K562 (cell line): ENCODE measurements at regions not wholly inside any gene's neighbourhood (a gene's known extent, or its start where the extent isn't known, plus 50 kb on each side); places are given as distances from the start of the nearest gene placed in this dataset.

Source experiments
- ATAC-seq: fragments of 200-7000 bp; cut with Tn5 transposase; 3 replicates; pipeline ENCODE4 v1.9.1; 2020; ENCODE audit warnings: moderate library complexity
- BruUV-seq: library from RNA; stranded (reverse); fragments of 400-500 nt; replicated peaks from 2 replicates; lab custom pipeline; 2021; lab: Mats Ljungman, UMichigan
- CTCF ChIA-PET: fragments of 300-600 bp; formaldehyde crosslinking; extraction: SDS; loops from one replicate; lab custom pipeline; 2021; ENCODE audit warnings: low intra/inter-chr PET ratio; lab: Yijun Ruan, JAX
- POLR2A ChIA-PET: fragments of 300-600, 350-650 bp; sonication (Branson Sonifier 250); formaldehyde crosslinking; extraction: SDS; loops from one replicate; lab custom pipeline; 2021; ENCODE audit warnings: antibody characterized with exemption, inconsistent platforms; lab: Yijun Ruan, JAX
- DNase-seq, 4 experiments: peaks; one replicate each; pipeline versions ENCODE4 v3.0.0 to v3.0.0-alpha.2; 2011 to 2018; ENCODE audit warnings: low spot score in 3 of 4, mixed read lengths in 3 of 4; ENCODE audit errors: extremely low read depth in 1 of 4
- FAIRE-seq: peaks from 2 replicates; lab custom pipeline; 2011; peaks lifted over from hg19 to GRCh38; lab: Jason Lieb, UNC
- H2AFZ ChIP-seq: 2 replicates; pipeline ENCODE4 v1.6.0; 2011; ENCODE audit warnings: low read depth, low read length, control low read depth, inconsistent platforms
- H3K27ac ChIP-seq: fragments of 200-600 bp; 3 replicates; pipeline ENCODE4 v1.8.0; 2011; ENCODE audit warnings: low read depth, mild to moderate bottlenecking, control low read depth, inconsistent platforms, low read length, moderate library complexity, mixed read lengths; ENCODE audit errors: extremely low read depth
- H3K27me3 ChIP-seq, 2 experiments: fragments of 300-600 bp in 1 of 2; 2 replicates in 1 of 2; 3 replicates in 1 of 2; pipeline versions ENCODE4 v1.6.0 to v1.8.0; 2011; ENCODE audit warnings: inconsistent platforms in 2 of 2, low read length in 2 of 2, mild to moderate bottlenecking in 1 of 2, mixed read lengths in 1 of 2, moderate library complexity in 1 of 2; ENCODE audit not compliant: control insufficient read depth in 2 of 2, insufficient read depth in 2 of 2
- H3K36me3 ChIP-seq: fragments of 300-600 bp; 3 replicates; pipeline ENCODE4 v1.8.0; 2011; ENCODE audit warnings: mild to moderate bottlenecking, low read length, inconsistent platforms; ENCODE audit not compliant: control insufficient read depth, insufficient read depth
- H3K4me1 ChIP-seq, 2 experiments: fragments of 200-600 bp in 1 of 2; replicated peaks in 1 of 2; 2 replicates in 1 of 2; 3 replicates in 1 of 2; pipeline versions ENCODE4 v1.5.1 to v1.8.0; 2011; ENCODE audit warnings: inconsistent platforms in 2 of 2, low read length in 2 of 2, mild to moderate bottlenecking in 1 of 2, mixed read lengths in 1 of 2, moderate library complexity in 1 of 2; ENCODE audit not compliant: control insufficient read depth in 2 of 2, insufficient read depth in 2 of 2
- H3K4me2 ChIP-seq: 2 replicates; pipeline ENCODE4 v1.6.1; 2011; ENCODE audit warnings: low read length, control low read depth, inconsistent platforms, mixed read lengths; ENCODE audit not compliant: insufficient read depth
- H3K4me3 ChIP-seq: fragments of 200-600 bp; sonication (generic), shearing (Covaris generic); 2 replicates; pipeline ENCODE4 v1.5.1; 2016; ENCODE audit warnings: control low read depth, inconsistent platforms
- H3K79me2 ChIP-seq: fragments of 200-600 bp; 3 replicates; pipeline ENCODE4 v1.8.0; 2011; ENCODE audit warnings: low read length, inconsistent platforms; ENCODE audit not compliant: control insufficient read depth, insufficient read depth
- H3K9ac ChIP-seq, 2 experiments: 2 replicates each; pipeline versions ENCODE4 v1.6.0 to v1.6.1; 2011; ENCODE audit warnings: low read depth in 2 of 2, low read length in 2 of 2, control low read depth in 1 of 2, inconsistent platforms in 1 of 2, mild to moderate bottlenecking in 1 of 2, mixed read lengths in 1 of 2; ENCODE audit not compliant: insufficient read depth in 1 of 2
- H3K9me1 ChIP-seq: one replicate; pipeline ENCODE4 v1.6.0; 2011; ENCODE audit warnings: inconsistent platforms, mild to moderate bottlenecking, low read length, moderate library complexity; ENCODE audit not compliant: control insufficient read depth, insufficient read depth
- H3K9me3 ChIP-seq: replicated peaks from 2 replicates; pipeline ENCODE4 v1.5.1; 2011; ENCODE audit warnings: low read depth, low read length, inconsistent platforms; ENCODE audit not compliant: control insufficient read depth, insufficient read depth
- H4K20me1 ChIP-seq: replicated peaks from 2 replicates; pipeline ENCODE4 v1.6.1; 2011; ENCODE audit warnings: low read length, inconsistent platforms, mixed read lengths; ENCODE audit not compliant: control insufficient read depth, insufficient read depth
- CEBPB ChIP-seq: fragments of 450-650 bp; IDR thresholded peaks from 2 replicates; pipeline ENCODE4 v1.6.1; 2016; ENCODE audit warnings: missing genetic modification characterization, missing compliant biosample characterization
- DIDO1 ChIP-seq: fragments of 450-650 bp; IDR thresholded peaks from 2 replicates; pipeline ENCODE4 v1.6.1; 2016; ENCODE audit warnings: low read depth, missing biosample characterization, missing genetic modification characterization
- DMBX1 ChIP-seq: fragments of 250-450 bp; sonication (Bioruptor Pico); IDR thresholded peaks from 2 replicates; pipeline ENCODE4 v1.8.0; 2022; ENCODE audit warnings: inconsistent platforms, mild to moderate bottlenecking, moderate library complexity, borderline replicate concordance
- SMARCA4 ChIP-seq: fragments of 450-650 bp; IDR thresholded peaks from 2 replicates; pipeline ENCODE4 v1.6.1; 2016
- ZNF436 ChIP-seq: fragments of 250-450, 450-650 bp; sonication (Bioruptor Pico); formaldehyde crosslinking; IDR thresholded peaks from 2 replicates; pipeline ENCODE4 v1.7.0; 2020; ENCODE audit warnings: mild to moderate bottlenecking
- WGBS: fragments of 100-300 bp; shearing (Covaris generic); methylation state at CpG from one replicate; pipeline ENCODE4 v1.1.6; 2016; ENCODE audit warnings: low coverage, mixed read lengths; ENCODE audit not compliant: insufficient coverage; ENCODE audit errors: missing lambda C conversion rate; 5-methylcytosine and 5-hydroxymethylcytosine counted together
- in situ Hi-C: fragments of 300-500 bp; cut with MboI; formaldehyde crosslinking; loops from 4 replicates; pipeline ENCODE4 v1.15.0; 2018; ENCODE audit warnings: inconsistent platforms, mixed read lengths
- intact Hi-C: fragments of 100-400 bp; cut with micrococcal nuclease; formaldehyde crosslinking; loops from 2 replicates; pipeline ENCODE4 v1.14.2; 2022
- TF ChIP-seq, protein P1 (sequence below), 2 experiments: IDR thresholded peaks; 2 replicates each; pipeline ENCODE4 v1.6.1; 2012; ENCODE audit warnings: improper control_type of control experiment in 2 of 2, low read depth in 2 of 2, low read length in 2 of 2, borderline replicate concordance in 1 of 2
- TF ChIP-seq, protein P2 (sequence below), 2 experiments: fragments of 250-450 bp in 1 of 2; fragments of 450-650 bp in 1 of 2; sonication (Bioruptor Pico) in 1 of 2; IDR thresholded peaks; 2 replicates each; pipeline versions ENCODE4 v1.6.1 to v1.8.0; 2016 to 2021; ENCODE audit warnings: mild to moderate bottlenecking in 2 of 2, moderate library complexity in 2 of 2, missing compliant biosample characterization in 1 of 2, missing genetic modification characterization in 1 of 2
- TF ChIP-seq, protein P3 (sequence below): fragments of 450-650 bp; IDR thresholded peaks from 2 replicates; pipeline ENCODE4 v1.6.1; 2017; ENCODE audit warnings: mild to moderate bottlenecking, moderate library complexity
- TF ChIP-seq, protein P4 (sequence below): fragments of 450-650 bp; formaldehyde crosslinking; IDR thresholded peaks from 2 replicates; pipeline ENCODE4 v1.4.0; 2020; ENCODE audit warnings: mild to moderate bottlenecking, moderate library complexity

DNA sequence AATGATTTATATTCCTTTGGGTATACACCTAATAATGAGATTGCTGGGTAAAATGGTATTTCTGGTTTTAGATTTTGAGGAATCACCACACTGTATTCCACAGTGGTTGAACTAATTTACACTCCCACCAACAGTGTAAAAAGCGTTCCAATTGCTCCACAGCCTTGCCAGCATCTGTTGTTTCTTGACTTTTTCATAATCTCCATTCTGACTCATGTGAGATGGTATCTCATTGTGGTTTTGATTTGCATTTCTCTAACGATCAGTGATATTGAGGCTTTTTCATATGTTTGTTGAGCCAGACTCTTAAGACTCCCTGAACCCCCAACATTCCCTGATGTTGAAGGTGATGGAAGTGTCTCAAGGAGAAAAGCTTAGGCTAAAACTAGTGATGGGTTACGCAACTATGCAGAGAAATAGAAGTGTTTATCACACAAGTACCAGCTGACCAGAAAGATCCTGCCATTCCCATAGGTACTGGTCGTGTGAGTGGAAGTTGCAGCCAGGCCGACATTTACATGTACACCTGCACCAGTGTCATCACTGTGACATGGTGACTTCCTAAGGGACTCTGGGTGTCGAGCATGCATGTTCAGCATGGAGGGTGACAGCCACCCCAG lies 711.2 kb upstream of the NRP1 start:
- Histone ChIP-seq H3K4me2 (no peak overlapping the region), H2AFZ (no peak overlapping the region)
- FAIRE-seq (no peak), DNase-seq (no peak)
- WGBS: 1% methylated on average over 6 of the region's 6 CpGs
- in situ Hi-C loops: no loop called here
- TF ChIP-seq SMARCA4 (no peak), CEBPB (peak; percentile 36; the same call in 1 of the 2 replicates)
- TF ChIP-seq, all 486 proteins: peak for 1
- Histone ChIP-seq H3K27me3 (peaks cover 0 to 12% of the 10 kb centered on the region in 2 experiments; a peak in 2 of 5 replicates), H3K79me2 (no peaks in the 10 kb centered on the region), H3K27ac (no peak overlapping the region), H3K9me3 (no peaks in the 10 kb centered on the region), H3K4me1 (no peaks in the 10 kb centered on the region), H3K9ac (no peak overlapping the region), H3K36me3 (no peaks in the 10 kb centered on the region), H3K9me1 (no peaks in the 10 kb centered on the region), H3K4me3 (no peak overlapping the region), H4K20me1 (no peaks in the 10 kb centered on the region; the same call in 1 of the 2 replicates)
- intact Hi-C loops: no loop called here
- ATAC-seq: no peak
- ChIA-PET POLR2A (interaction anchor here (1.4 kb wide), 1 partner anchor 13 kb away, joined by 4 read pairs; no protein-coding TSS in a partner anchor), CTCF (no interaction called here)
- BruUV-seq: no TSS peak

DNA sequence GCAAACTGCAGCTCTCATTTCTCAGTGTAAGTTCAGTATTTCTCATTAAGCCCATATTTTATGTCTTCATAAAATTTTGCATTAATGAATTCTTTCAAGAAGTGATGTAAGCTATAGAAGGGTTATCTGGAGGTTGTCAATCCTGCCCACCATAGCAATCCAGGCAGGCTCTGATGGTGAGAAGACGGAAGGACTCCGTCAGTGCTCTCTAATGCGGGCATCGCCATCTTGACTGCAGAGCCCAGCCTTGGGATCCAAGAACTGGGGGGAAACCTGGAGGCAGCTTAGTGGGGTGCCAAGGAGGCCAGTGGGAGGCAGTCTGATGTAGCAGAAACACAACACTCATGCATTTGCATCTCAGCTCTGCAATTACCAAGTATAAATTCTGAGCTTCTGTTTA lies 707.4 kb upstream of the NRP1 start:
- POLR2A ChIA-PET: no interaction called here
- CTCF ChIA-PET: no interaction called here
- no peak overlapping the region for H3K27ac ChIP-seq
- no peak overlapping the region for H3K4me3 ChIP-seq
- no peaks in the 10 kb centered on the region; the same call in 1 of the 2 replicates for H4K20me1 ChIP-seq
- no peak for ATAC-seq
- H3K4me2 ChIP-seq: no peak overlapping the region
- no peaks in the 10 kb centered on the region for H3K4me1 ChIP-seq
- no peak for FAIRE-seq
- H2AFZ ChIP-seq: no peak overlapping the region
- no peaks in the 10 kb centered on the region for H3K36me3 ChIP-seq
- H3K9ac ChIP-seq: no peak overlapping the region
- WGBS: 2% methylated on average over 4 of the region's 4 CpGs
- in situ Hi-C loops: no loop called here
- no peaks in the 10 kb centered on the region for H3K9me1 ChIP-seq
- BruUV-seq: no TSS peak
- intact Hi-C loops: no loop called here
- no peaks in the 10 kb centered on the region for H3K79me2 ChIP-seq
- no peaks in the 10 kb centered on the region for H3K9me3 ChIP-seq
- peaks cover 0 to 5% of the 10 kb centered on the region in 2 experiments; a peak in 1 of 5 replicates for H3K27me3 ChIP-seq
- DNase-seq: no peak
- TF ChIP-seq, protein P1, sequence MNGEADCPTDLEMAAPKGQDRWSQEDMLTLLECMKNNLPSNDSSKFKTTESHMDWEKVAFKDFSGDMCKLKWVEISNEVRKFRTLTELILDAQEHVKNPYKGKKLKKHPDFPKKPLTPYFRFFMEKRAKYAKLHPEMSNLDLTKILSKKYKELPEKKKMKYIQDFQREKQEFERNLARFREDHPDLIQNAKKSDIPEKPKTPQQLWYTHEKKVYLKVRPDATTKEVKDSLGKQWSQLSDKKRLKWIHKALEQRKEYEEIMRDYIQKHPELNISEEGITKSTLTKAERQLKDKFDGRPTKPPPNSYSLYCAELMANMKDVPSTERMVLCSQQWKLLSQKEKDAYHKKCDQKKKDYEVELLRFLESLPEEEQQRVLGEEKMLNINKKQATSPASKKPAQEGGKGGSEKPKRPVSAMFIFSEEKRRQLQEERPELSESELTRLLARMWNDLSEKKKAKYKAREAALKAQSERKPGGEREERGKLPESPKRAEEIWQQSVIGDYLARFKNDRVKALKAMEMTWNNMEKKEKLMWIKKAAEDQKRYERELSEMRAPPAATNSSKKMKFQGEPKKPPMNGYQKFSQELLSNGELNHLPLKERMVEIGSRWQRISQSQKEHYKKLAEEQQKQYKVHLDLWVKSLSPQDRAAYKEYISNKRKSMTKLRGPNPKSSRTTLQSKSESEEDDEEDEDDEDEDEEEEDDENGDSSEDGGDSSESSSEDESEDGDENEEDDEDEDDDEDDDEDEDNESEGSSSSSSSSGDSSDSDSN (IDR thresholded peaks at IDR 0.05; ENCODE audit: borderline replicate concordance in 1 of 2, low read depth in 2 of 2, low read length in 2 of 2): no peak
- no peak for TF ChIP-seq DMBX1 (CRISPR knock-in tag)
- no peak for TF ChIP-seq DIDO1 (tag)
- TF ChIP-seq ZNF436 (CRISPR knock-in tag): no peak
- TF ChIP-seq, protein P2, sequence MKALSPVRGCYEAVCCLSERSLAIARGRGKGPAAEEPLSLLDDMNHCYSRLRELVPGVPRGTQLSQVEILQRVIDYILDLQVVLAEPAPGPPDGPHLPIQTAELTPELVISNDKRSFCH (CRISPR knock-in tag; IDR thresholded peaks at IDR 0.05): no peak
- TF ChIP-seq, protein P2 (tag; IDR thresholded peaks at IDR 0.05): no peak
- TF ChIP-seq, protein P3, sequence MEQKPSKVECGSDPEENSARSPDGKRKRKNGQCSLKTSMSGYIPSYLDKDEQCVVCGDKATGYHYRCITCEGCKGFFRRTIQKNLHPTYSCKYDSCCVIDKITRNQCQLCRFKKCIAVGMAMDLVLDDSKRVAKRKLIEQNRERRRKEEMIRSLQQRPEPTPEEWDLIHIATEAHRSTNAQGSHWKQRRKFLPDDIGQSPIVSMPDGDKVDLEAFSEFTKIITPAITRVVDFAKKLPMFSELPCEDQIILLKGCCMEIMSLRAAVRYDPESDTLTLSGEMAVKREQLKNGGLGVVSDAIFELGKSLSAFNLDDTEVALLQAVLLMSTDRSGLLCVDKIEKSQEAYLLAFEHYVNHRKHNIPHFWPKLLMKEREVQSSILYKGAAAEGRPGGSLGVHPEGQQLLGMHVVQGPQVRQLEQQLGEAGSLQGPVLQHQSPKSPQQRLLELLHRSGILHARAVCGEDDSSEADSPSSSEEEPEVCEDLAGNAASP: no peak
- TF ChIP-seq, protein P4, sequence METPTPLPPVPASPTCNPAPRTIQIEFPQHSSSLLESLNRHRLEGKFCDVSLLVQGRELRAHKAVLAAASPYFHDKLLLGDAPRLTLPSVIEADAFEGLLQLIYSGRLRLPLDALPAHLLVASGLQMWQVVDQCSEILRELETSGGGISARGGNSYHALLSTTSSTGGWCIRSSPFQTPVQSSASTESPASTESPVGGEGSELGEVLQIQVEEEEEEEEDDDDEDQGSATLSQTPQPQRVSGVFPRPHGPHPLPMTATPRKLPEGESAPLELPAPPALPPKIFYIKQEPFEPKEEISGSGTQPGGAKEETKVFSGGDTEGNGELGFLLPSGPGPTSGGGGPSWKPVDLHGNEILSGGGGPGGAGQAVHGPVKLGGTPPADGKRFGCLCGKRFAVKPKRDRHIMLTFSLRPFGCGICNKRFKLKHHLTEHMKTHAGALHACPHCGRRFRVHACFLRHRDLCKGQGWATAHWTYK (CRISPR knock-in tag): no peak
